DOHH2 (cell line): ENCODE measurements at regions not wholly inside any gene's neighbourhood (a gene's known extent, or its start where the extent isn't known, plus 50 kb on each side); places are given as distances from the start of the nearest gene placed in this dataset.

ENCODE experiments used
- CTCF ChIP-seq: fragments of 200-600 bp; sonication (generic); IDR thresholded peaks from one replicate; pipeline ENCODE4 v1.5.1; 2014; ENCODE audit warnings: antibody characterized with exemption, mild to moderate bottlenecking, low read depth, low read length; ENCODE audit not compliant: poor library complexity, severe bottlenecking
- EZH2phosphoT487 ChIP-seq: fragments of 200-600 bp; sonication (generic); IDR thresholded peaks from 2 replicates; pipeline ENCODE4 v1.6.1; 2017; ENCODE audit warnings: borderline replicate concordance, mild to moderate bottlenecking, antibody characterized with exemption, low read length, moderate library complexity, mixed read lengths

- TF ChIP-seq CTCF (no peak), EZH2phosphoT487 (no peak)
Measured at GRCh38 chr3:115549071-115549470, 74.2 kb upstream of the GAP43 start.
